GM18502 (cell line): ENCODE measurements at regions not wholly inside any gene's neighbourhood (a gene's known extent, or its start where the extent isn't known, plus 50 kb on each side); places are given as distances from the start of the nearest gene placed in this dataset.
"Not testable (repeated sequence)": the region's sequence is repeated elsewhere in the genome, so short reads cannot be mapped to it uniquely, and the experiment has no call there.

Experiments used
- ATAC-seq: cut with Tn5 transposase; IDR thresholded peaks from one replicate; pipeline ENCODE4 v1.9.1; 2021; ENCODE audit warnings: mild to moderate bottlenecking; ENCODE audit not compliant: unreplicated experiment, poor library complexity

DNA sequence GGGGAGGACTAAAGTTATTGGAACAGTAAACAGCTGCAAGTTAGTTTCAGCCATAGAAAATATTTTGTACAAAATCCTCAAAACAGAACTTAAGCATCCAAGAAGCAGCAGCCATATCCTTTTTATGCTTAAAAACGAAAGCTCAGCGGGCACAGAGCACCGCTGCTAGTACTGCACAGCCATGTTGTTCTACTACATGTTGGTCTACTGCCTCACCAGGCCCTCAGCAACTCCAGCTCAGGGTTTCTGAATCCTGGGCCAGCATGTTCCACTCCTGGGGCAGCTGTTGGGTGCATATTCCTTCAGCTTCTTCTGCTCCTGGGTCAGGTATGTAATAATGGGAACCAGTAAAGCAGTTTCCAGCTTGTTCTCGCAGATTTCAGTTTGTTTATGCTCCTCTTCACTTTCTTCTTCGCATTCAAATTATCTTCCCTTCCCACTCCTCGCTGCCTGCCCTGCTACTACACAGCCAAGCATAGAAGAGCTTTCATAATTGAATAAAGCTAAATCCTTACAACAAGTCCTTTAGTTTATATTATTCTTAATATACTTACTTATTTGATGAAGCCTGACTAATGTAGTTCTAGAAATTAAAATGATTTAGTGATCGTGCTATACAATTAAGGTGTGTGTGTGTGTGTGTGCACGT is 820.5 kb upstream of the ATXN8OS start:
- ATAC-seq: no peak

DNA sequence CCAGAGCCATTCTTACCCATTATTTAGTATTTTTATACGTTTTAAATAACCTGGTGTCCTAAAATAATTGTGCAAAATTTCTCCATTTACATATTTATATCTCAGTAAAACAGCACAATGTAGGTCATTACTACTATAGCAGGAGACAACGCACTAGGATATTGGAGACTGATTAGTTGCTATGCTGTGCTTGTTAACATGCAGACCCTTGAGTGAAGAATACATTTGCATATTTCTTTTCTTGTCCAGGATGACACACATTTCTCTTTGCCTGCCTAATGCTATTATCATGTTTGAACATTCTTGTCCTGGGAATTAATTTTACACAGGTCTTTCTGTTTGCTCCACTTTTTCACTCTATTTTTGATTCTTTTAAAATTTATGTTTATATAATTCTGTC is 823.8 kb upstream of the ATXN8OS start:
- no peak for ATAC-seq

- ATAC-seq: no peak
Measured at GRCh38 chr13:69283301-69283700, 824.3 kb upstream of the ATXN8OS start.

- no peak for ATAC-seq
Measured at GRCh38 chr13:69280399-69280798, 827.2 kb upstream of the ATXN8OS start.

DNA sequence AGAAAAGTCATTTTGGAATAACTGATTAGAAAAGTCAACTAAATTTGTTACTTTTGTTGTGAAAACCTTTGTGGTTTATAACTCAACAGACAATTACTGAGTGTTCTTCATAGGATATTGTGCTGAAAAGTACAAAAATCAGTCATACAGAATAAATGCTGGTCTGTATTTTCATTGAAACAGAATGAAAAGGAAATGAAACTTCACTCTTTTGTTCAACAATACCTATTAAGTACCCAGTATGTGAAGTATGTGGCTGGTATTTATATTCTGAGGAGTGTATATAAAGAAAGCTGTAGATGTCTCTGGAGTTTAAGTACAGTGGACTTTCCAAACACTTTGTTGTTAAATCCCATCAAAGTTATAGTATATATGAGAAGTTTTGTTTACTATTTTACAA is 828.4 kb upstream of the ATXN8OS start:
- no peak for ATAC-seq

DNA sequence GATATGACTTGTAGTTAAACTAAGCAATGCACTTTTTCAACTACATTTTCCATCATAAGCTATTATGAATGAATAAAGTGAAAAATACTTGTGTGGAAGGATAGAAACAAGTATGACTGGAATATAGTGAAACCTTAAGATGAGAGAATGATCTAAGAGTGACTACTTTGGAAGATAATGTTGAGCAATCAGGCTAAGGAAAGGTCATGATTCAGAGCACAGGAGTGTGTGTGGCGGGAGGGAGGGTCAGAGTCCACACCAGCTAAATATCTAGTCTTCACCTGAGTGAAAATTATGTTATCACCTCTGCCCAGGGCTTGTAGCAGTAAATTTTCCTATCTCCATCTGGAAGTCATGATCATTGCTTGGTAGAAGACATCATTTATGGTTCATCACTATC is 833.4 kb upstream of the ATXN8OS start:
- no peak for ATAC-seq

DNA sequence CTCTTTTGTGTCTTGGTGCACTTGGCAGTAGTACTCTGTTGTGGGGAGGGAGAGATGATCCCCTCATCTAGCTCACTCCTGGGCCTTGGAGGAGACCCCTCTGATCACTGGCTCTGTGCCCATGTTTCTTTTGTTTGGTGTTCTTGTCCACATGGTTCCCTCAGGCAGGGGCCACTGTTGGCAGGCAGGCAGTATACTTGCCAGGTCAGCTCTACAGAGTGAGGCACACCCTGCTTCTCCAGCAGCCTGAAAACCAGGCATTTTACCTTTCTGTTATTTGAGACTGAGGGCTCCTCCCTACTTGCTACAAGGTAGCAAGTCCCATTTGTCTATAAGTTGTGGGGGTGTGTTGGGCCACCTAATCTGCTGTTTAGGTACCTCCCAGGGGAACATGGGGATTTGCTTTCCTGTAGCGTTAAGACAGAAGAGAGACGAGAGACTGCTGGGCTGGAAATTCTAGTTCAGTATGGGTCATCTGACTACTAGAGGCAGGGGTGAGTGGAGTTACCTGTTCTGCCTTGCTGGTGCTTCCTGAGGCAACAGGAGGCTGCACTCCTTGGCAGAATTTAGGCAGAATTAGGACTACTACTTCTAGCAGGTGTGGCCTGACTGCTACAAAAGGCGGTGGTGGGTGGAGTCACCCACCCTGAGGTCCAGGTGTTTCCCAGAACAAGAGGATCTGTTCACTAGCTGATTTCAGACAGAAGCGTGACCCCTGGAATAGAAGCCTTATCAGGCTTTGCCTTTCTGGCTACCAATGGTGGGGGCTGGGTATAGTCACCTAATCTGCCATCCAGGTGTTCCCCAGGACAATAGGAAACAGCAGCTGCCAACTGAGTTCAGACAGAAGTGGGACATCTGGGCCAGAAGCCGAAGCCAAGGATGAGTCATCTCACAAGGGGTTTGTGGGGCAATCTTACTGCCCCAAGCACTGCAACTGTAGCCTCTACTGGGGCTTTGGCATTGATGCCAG is 843.0 kb upstream of the ATXN8OS start:
- no peak for ATAC-seq

DNA sequence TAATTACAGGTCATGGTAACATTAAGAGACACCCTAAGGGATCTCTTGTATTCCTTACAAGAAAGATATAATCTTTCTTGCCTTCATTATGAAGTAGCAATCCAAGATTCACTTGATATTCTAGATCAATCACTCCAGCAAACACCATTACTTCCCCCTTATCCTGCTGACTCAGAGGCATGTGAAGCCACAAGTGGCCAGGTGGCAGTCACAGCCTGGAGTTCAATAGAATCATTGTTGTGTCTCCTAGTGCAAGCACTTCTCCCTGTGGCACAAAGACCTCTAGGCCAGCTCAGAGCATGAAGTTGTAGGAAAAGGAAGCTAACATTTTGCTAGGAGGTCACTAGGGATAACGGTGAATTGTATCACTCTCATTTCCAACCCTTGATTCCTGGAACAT is 864.3 kb upstream of the ATXN8OS start:
- no peak for ATAC-seq

DNA sequence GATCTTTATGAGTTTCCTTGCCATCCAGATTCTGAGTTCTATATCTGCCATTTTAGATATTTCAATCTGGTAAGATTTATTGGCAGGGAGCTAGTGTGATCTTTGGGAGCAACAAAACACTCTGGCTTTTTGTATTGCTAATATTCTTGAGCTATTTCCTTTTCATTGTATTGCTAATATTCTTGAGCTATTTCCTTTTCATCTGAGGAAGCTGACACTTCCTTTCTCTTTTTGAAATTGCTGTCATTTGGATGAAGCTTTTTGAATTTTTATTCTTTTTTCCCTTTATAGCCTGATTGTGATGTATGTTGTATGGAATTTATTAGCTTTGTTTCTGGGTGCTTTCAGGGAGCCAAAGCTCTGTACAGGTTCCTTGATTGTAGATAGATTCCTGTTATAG is 873.5 kb upstream of the ATXN8OS start:
- no peak for ATAC-seq

GRCh38 chr13:69226427-69226826 is 881.2 kb upstream of the ATXN8OS start:
- ATAC-seq: no peak

GRCh38 chr13:69221633-69222498 is 885.8 kb upstream of the ATXN8OS start:
- not testable (repeated sequence) for ATAC-seq

DNA sequence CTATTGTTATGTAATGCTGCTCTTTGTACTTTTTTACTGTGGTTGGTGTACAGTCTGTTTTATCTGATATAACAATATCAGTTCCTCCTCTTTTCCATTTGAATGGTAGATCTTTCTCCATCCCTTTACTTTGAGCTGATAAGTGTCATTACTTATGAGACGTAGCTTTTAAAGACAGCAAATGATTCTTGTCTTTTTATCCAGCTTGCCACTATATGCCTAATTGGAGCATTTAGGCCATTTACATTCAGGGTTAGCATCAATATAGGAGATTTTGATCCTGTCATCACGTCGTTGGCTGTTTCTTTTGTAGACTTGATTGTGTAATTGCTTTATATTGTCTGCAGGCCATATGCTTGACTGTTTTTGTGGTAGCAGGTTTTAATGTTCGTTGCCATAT is 894.2 kb upstream of the ATXN8OS start:
- no peak for ATAC-seq

DNA sequence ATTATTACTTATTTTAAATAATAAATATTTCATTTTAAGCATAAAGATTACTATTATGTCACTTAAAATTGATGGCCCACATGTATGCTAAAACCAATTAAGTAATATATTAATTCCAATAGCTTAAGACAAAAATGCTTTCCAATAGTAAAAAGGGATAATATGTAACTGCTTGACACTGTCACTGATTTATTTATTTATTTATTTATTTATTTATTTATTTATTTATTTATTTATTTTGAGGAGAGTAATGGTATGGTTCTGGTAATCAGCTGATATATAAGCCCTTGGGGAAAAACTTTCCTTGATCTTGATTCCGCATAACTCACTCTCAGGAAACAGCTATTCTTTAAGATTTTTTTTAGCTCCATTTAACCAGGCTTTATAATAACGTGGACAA is 903.0 kb upstream of the ATXN8OS start:
- ATAC-seq: no peak

GRCh38 chr13:69202996-69203395 is 904.6 kb upstream of the ATXN8OS start:
- ATAC-seq: no peak

DNA sequence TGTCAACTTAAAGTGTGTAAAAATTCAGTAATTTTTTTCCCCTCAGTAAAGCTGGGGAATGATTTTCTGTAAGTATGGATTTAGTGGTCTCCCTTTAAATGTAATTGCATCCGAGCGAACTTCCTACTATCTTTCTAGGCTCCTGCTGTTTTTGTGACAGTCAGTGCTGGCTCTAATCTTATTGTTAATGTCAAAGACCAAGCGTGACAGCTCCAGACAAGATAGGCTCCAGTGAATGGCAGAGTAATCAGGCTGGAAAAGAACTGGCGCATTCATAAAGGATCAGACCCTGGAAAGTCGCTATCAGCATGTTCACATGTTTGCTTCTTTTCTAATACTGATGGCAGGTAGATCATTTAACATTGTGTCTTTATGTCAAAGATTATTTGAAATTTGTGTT is 908.0 kb upstream of the ATXN8OS start:
- no peak for ATAC-seq

GRCh38 chr13:69198706-69199105 is 908.9 kb upstream of the ATXN8OS start:
- ATAC-seq: no peak

GRCh38 chr13:69194130-69194529 is 913.5 kb upstream of the ATXN8OS start:
- no peak for ATAC-seq

DNA sequence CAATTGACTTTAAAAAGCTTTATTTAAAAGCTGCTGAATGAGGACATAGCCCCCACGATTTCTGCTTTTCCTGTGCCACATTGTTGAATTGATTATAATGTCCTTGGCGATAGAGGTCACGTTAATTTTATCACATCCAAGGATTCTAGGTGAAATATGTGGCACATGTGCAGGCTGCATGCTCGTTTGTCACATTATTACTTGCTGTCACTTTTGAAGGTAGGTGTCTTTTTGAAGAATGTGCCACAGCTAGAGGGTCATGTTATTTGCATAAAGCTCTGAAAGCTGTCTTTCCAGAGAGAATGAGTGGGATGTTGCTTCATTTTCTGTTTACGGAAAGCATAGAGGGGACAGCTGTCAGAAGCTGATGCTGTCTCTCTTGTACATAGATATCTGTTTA is 927.6 kb upstream of the ATXN8OS start:
- no peak for ATAC-seq

GRCh38 chr13:69178000-69178399 is 929.6 kb upstream of the ATXN8OS start:
- no peak for ATAC-seq

GRCh38 chr13:69168436-69168835 is 939.2 kb upstream of the ATXN8OS start:
- ATAC-seq: no peak

GRCh38 chr13:69155136-69155535 is 952.5 kb upstream of the ATXN8OS start:
- no peak for ATAC-seq
